OCI-LY7 (cell line): ENCODE measurements at regions not wholly inside any gene's neighbourhood (a gene's known extent, or its start where the extent isn't known, plus 50 kb on each side); places are given as distances from the start of the nearest gene placed in this dataset.

Experiments used
- BruUV-seq: library from RNA; stranded (reverse); fragments of 400-500 nt; replicated peaks from 2 replicates; lab custom pipeline; 2021; lab: Mats Ljungman, UMichigan
- CTCF ChIA-PET: fragments of 300-600 bp; sonication (Branson Sonifier 250); formaldehyde crosslinking; loops from one replicate; lab custom pipeline; 2022; ENCODE audit warnings: antibody characterized with exemption; ENCODE audit not compliant: unreplicated experiment; lab: Charles Lee
- POLR2A ChIA-PET: fragments of 300-600 bp; sonication (Branson Sonifier 250); formaldehyde crosslinking; loops from one replicate; lab custom pipeline; 2022; ENCODE audit warnings: antibody characterized with exemption; lab: Charles Lee
- DNase-seq: peaks from one replicate; pipeline ENCODE4 v3.0.0-alpha.2; 2015; ENCODE audit warnings: low spot score
- H2AFZ ChIP-seq: fragments of 200-600 bp; sonication (generic), shearing (Covaris generic); 2 replicates; pipeline ENCODE4 v1.6.1; 2014; ENCODE audit warnings: mild to moderate bottlenecking, antibody characterized with exemption, low read length, moderate library complexity
- H3K27ac ChIP-seq: fragments of 200-600 bp; sonication (generic); 2 replicates; pipeline ENCODE4 v1.5.1; 2014; ENCODE audit warnings: mixed run types, low read depth, mild to moderate bottlenecking, moderate library complexity, low read length, inconsistent platforms; ENCODE audit not compliant: poor library complexity, severe bottlenecking
- H3K36me3 ChIP-seq: fragments of 200-600 bp; sonication (generic); 2 replicates; pipeline ENCODE4 v1.6.1; 2014; ENCODE audit warnings: mild to moderate bottlenecking, antibody characterized with exemption, low read length, moderate library complexity, mixed read lengths; ENCODE audit not compliant: insufficient read depth
- H3K4me1 ChIP-seq: fragments of 200-600 bp; sonication (generic); 2 replicates; pipeline ENCODE4 v1.5.1; 2014; ENCODE audit warnings: mild to moderate bottlenecking, low read length; ENCODE audit not compliant: insufficient read depth, poor library complexity, severe bottlenecking
- H3K4me2 ChIP-seq: fragments of 200-600 bp; sonication (generic); 2 replicates; pipeline ENCODE4 v1.6.1; 2014; ENCODE audit warnings: mild to moderate bottlenecking, low read length
- H3K4me3 ChIP-seq: fragments of 200-600 bp; sonication (generic); 2 replicates; pipeline ENCODE4 v1.5.1; 2014; ENCODE audit warnings: mild to moderate bottlenecking, low read depth, low read length; ENCODE audit not compliant: poor library complexity, severe bottlenecking
- H3K79me2 ChIP-seq: fragments of 200-600 bp; sonication (generic); 2 replicates; pipeline ENCODE4 v1.6.1; 2016; ENCODE audit warnings: low read depth, mild to moderate bottlenecking, low read length, moderate library complexity, mixed read lengths; ENCODE audit not compliant: insufficient read depth
- H3K9me2 ChIP-seq: fragments of 200-600 bp; sonication (generic); 2 replicates; pipeline ENCODE4 v1.6.1; 2016; ENCODE audit warnings: mild to moderate bottlenecking, low read length, mixed read lengths; ENCODE audit not compliant: insufficient read depth
- H3K9me3 ChIP-seq: fragments of 200-600 bp; sonication (generic); 2 replicates; pipeline ENCODE4 v1.6.1; 2014; ENCODE audit warnings: mild to moderate bottlenecking, mixed run types, low read length, mixed read lengths
- H4K20me1 ChIP-seq: fragments of 200-600 bp; sonication (generic); 2 replicates; pipeline ENCODE4 v1.6.1; 2014; ENCODE audit warnings: mild to moderate bottlenecking, antibody characterized with exemption, low read length, moderate library complexity, mixed read lengths; ENCODE audit not compliant: insufficient read depth
- CTCF ChIP-seq: fragments of 200-600 bp; sonication (generic); conservative IDR thresholded peaks from 2 replicates; pipeline ENCODE4 v1.5.1; 2014; ENCODE audit warnings: mild to moderate bottlenecking, antibody characterized with exemption, low read length, moderate library complexity, mixed read lengths
- EZH2phosphoT487 ChIP-seq: fragments of 200-600 bp; sonication (generic); IDR thresholded peaks from 2 replicates; pipeline ENCODE4 v1.6.1; 2018; ENCODE audit warnings: low read depth, borderline replicate concordance, mild to moderate bottlenecking, mixed run types, antibody characterized with exemption, low read length, moderate library complexity, mixed read lengths
- intact Hi-C: fragments of 100-400 bp; cut with micrococcal nuclease; formaldehyde crosslinking; loops from one replicate; pipeline ENCODE4 v1.10.0; 2022; ENCODE audit not compliant: unreplicated experiment

- no peaks in the 10 kb centered on the region for H3K36me3 ChIP-seq
- intact Hi-C loops = no loop called here
- H3K79me2 ChIP-seq = no peaks in the 10 kb centered on the region
- no peaks in the 10 kb centered on the region for H4K20me1 ChIP-seq
- H2AFZ ChIP-seq = no peak overlapping the region
- CTCF ChIA-PET = no interaction called here
- no TSS peak for BruUV-seq
- TF ChIP-seq EZH2phosphoT487 (no peak), CTCF (no peak)
- POLR2A ChIA-PET = no interaction called here
- H3K4me3 ChIP-seq = no peak overlapping the region
- H3K27ac ChIP-seq = no peak overlapping the region
- no peak overlapping the region for H3K4me2 ChIP-seq
- no peaks in the 10 kb centered on the region for H3K9me2 ChIP-seq
- no peaks in the 10 kb centered on the region for H3K9me3 ChIP-seq
- DNase-seq = no peak
- no peaks in the 10 kb centered on the region for H3K4me1 ChIP-seq
These were observed 290.7 kb upstream of the MAP3K7 start for GRCh38 chr6:90877616-90878015.

- POLR2A ChIA-PET = no interaction called here
- H3K79me2 ChIP-seq = no peaks in the 10 kb centered on the region
- no peak overlapping the region for H2AFZ ChIP-seq
- DNase-seq = no peak
- H3K9me3 ChIP-seq = no peaks in the 10 kb centered on the region
- no peak overlapping the region for H3K4me2 ChIP-seq
- no peaks in the 10 kb centered on the region for H3K9me2 ChIP-seq
- H3K36me3 ChIP-seq = no peaks in the 10 kb centered on the region
- no peak overlapping the region for H3K4me3 ChIP-seq
- no peaks in the 10 kb centered on the region for H4K20me1 ChIP-seq
- intact Hi-C loops = no loop called here
- no peak for TF ChIP-seq CTCF
- no peak for TF ChIP-seq EZH2phosphoT487
- H3K4me1 ChIP-seq = no peaks in the 10 kb centered on the region
- H3K27ac ChIP-seq = no peak overlapping the region
- CTCF ChIA-PET = interaction anchor here (0.6 kb wide), 1 partner anchor 26 kb away, joined by 6 read pairs; no protein-coding TSS in a partner anchor
- BruUV-seq = no TSS peak
These were observed 288.1 kb upstream of the MAP3K7 start for GRCh38 chr6:90874931-90875330.

- no peaks in the 10 kb centered on the region for H3K9me2 ChIP-seq
- POLR2A ChIA-PET = interaction anchor here (1.3 kb wide), 1 partner anchor 57 kb away, joined by 3 read pairs; no protein-coding TSS in a partner anchor
- H3K79me2 ChIP-seq = no peaks in the 10 kb centered on the region
- no peaks in the 10 kb centered on the region for H3K9me3 ChIP-seq
- CTCF ChIA-PET = no interaction called here
- H3K4me1 ChIP-seq = no peaks in the 10 kb centered on the region
- H3K36me3 ChIP-seq = no peaks in the 10 kb centered on the region
- BruUV-seq = no TSS peak
- H2AFZ ChIP-seq = no peak overlapping the region
- H3K4me3 ChIP-seq = no peak overlapping the region
- H4K20me1 ChIP-seq = no peaks in the 10 kb centered on the region
- TF ChIP-seq EZH2phosphoT487 = no peak
- no peak for TF ChIP-seq CTCF
- H3K27ac ChIP-seq = no peak overlapping the region
- DNase-seq = no peak
- intact Hi-C loops = no loop called here
- no peak overlapping the region for H3K4me2 ChIP-seq
These were observed 286.1 kb upstream of the MAP3K7 start for GRCh38 chr6:90872981-90873380.
